ENCODE measurements at regions not wholly inside any gene's neighbourhood (a gene's known extent, or its start where the extent isn't known, plus 50 kb on each side); places are given as distances from the start of the nearest gene placed in this dataset.

DNA sequence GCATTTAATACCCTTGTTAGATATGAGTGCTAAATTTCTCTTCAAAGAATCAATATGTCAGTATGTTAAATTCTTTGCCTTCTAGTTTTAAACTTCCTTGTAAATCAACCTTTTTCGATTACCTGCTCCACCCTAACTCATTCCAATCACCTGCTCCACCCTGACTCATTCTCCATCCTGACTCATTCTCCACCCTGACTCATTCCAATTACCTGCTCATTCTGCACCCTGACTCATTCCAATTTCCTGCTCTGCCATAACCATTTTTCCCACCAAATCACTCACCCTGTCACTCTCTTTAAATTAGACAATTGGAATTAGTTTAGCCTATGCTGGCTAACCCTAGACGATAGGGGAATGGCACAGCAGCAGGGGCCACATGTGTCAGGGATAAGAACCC lies 519.5 kb upstream of the LRRC4C start:
- TF ChIP-seq CTCF (IDR thresholded peaks at IDR 0.05; ENCODE audit: low read depth, low read length) (no peak), EZH2phosphoT487 (IDR thresholded peaks at IDR 0.05; ENCODE audit: low read depth) (no peak)

All from OCI-LY3 (cell line).